ENCODE measurements at regions not wholly inside any gene's neighbourhood (a gene's known extent, or its start where the extent isn't known, plus 50 kb on each side); places are given as distances from the start of the nearest gene placed in this dataset.

- DNase-seq (ENCODE audit: low spot score): no peak
- in situ Hi-C loops (cut with MboI; ENCODE audit: low sequenced_read_pairs, unreplicated experiment): no loop called here
- no peak for TF ChIP-seq CTCF (IDR thresholded peaks at IDR 0.05; ENCODE audit: borderline replicate concordance, control extremely low read depth, extremely low read depth, insufficient read depth, missing control alignments)
Observed at GRCh38 chr10:128480601-128481000, 354.4 kb upstream of the MKI67 start.

- TF ChIP-seq CTCF (IDR thresholded peaks at IDR 0.05; ENCODE audit: borderline replicate concordance, control extremely low read depth, extremely low read depth, insufficient read depth, missing control alignments): no peak
- in situ Hi-C loops (cut with MboI; ENCODE audit: low sequenced_read_pairs, unreplicated experiment): no loop called here
- DNase-seq (ENCODE audit: low spot score): no peak
Observed at GRCh38 chr10:128481152-128481840, 355.1 kb upstream of the MKI67 start.

- DNase-seq (ENCODE audit: low spot score): no peak
- in situ Hi-C loops (cut with MboI; ENCODE audit: low sequenced_read_pairs, unreplicated experiment): no loop called here
- TF ChIP-seq CTCF (IDR thresholded peaks at IDR 0.05; ENCODE audit: borderline replicate concordance, control extremely low read depth, extremely low read depth, insufficient read depth, missing control alignments): no peak
Observed at GRCh38 chr10:128482052-128482451, 355.8 kb upstream of the MKI67 start.

- TF ChIP-seq CTCF (IDR thresholded peaks at IDR 0.05; ENCODE audit: borderline replicate concordance, control extremely low read depth, extremely low read depth, insufficient read depth, missing control alignments): no peak
- in situ Hi-C loops (cut with MboI; ENCODE audit: low sequenced_read_pairs, unreplicated experiment): no loop called here
- DNase-seq (ENCODE audit: low spot score): no peak
Observed at GRCh38 chr10:128483216-128483615, 357.0 kb upstream of the MKI67 start.

- in situ Hi-C loops (cut with MboI; ENCODE audit: low sequenced_read_pairs, unreplicated experiment): no loop called here
- no peak for DNase-seq (ENCODE audit: low spot score)
- no peak for TF ChIP-seq CTCF (IDR thresholded peaks at IDR 0.05; ENCODE audit: borderline replicate concordance, control extremely low read depth, extremely low read depth, insufficient read depth, missing control alignments)
Observed at GRCh38 chr10:128484041-128484440, 357.8 kb upstream of the MKI67 start.

GRCh38 chr10:128485701-128486235 is 359.5 kb upstream of the MKI67 start:
- in situ Hi-C loops (cut with MboI; ENCODE audit: low sequenced_read_pairs, unreplicated experiment): no loop called here
- DNase-seq (ENCODE audit: low spot score): no peak
- no peak for TF ChIP-seq CTCF (IDR thresholded peaks at IDR 0.05; ENCODE audit: borderline replicate concordance, control extremely low read depth, extremely low read depth, insufficient read depth, missing control alignments)
